Lung (tissue), 11 donors: ENCODE measurements at regions not wholly inside any gene's neighbourhood (a gene's known extent, or its start where the extent isn't known, plus 50 kb on each side); places are given as distances from the start of the nearest gene placed in this dataset.

Experiments
- ATAC-seq: fragments of 200-7000 bp; cut with Tn5 transposase; one replicate; pipeline ENCODE4 v1.9.1; 2020; ENCODE audit warnings: moderate number of reproducible peaks; ENCODE audit not compliant: insufficient read depth, low FRiP score
- DNase-seq, 3 donors: peaks; one replicate each; pipeline ENCODE4 v3.0.0-alpha.2; 2013 to 2017
- H3K27ac ChIP-seq, 2 donors: one replicate each; pipeline ENCODE4 v1.5.1; 2013; ENCODE audit warnings: mild to moderate bottlenecking in 2 of 2, moderate library complexity in 2 of 2, control low read depth in 1 of 2, inconsistent platforms in 1 of 2, low read depth in 1 of 2, low read length in 1 of 2
- H3K27me3 ChIP-seq, 3 donors: one replicate each; pipeline ENCODE4 v1.5.1; 2013; ENCODE audit warnings: low read length in 2 of 3; ENCODE audit not compliant: control insufficient read depth in 3 of 3, insufficient read depth in 3 of 3
- H3K36me3 ChIP-seq, 4 donors: one replicate each; pipeline ENCODE4 v1.5.1; 2013; ENCODE audit warnings: low read length in 4 of 4, mild to moderate bottlenecking in 1 of 4, moderate library complexity in 1 of 4; ENCODE audit not compliant: control insufficient read depth in 4 of 4, insufficient read depth in 4 of 4
- H3K4me1 ChIP-seq, 5 donors: one replicate each; pipeline ENCODE4 v1.5.1; 2013; ENCODE audit warnings: low read length in 5 of 5, mild to moderate bottlenecking in 2 of 5, moderate library complexity in 1 of 5; ENCODE audit not compliant: control insufficient read depth in 5 of 5, insufficient read depth in 5 of 5
- H3K4me3 ChIP-seq: one replicate; pipeline ENCODE4 v1.5.1; 2013; ENCODE audit warnings: mild to moderate bottlenecking, control low read depth, moderate library complexity
- H3K9ac ChIP-seq, 2 donors: one replicate each; pipeline ENCODE4 v1.5.1; 2013; ENCODE audit warnings: low read length in 2 of 2, control low read depth in 1 of 2; ENCODE audit not compliant: insufficient read depth in 1 of 2
- H3K9me3 ChIP-seq, 4 donors: one replicate each; pipeline ENCODE4 v1.5.1; 2013; ENCODE audit warnings: low read length in 3 of 4, mild to moderate bottlenecking in 1 of 4, moderate library complexity in 1 of 4; ENCODE audit not compliant: control insufficient read depth in 4 of 4, insufficient read depth in 3 of 4
- CTCF ChIP-seq: IDR thresholded peaks from 2 replicates; pipeline ENCODE4 v1.5.1; 2012; ENCODE audit warnings: mild to moderate bottlenecking; ENCODE audit errors: control extremely low read depth, extremely low read depth
- WGBS, 2 donors: extraction: QIAGEN DNeasy Blood & Tissue Kit; methylation state at CpG; one replicate each; pipeline ENCODE4 v1.1.7; 2013; 5-methylcytosine and 5-hydroxymethylcytosine counted together
- donor health status: control.
- donor health status: control.
- donor health status: Bipolar disorder and iron deficiency.
- donor health status: healthy.
- donor health status: DM: yes; HTN: yes; CAD: no.

- Histone ChIP-seq H3K36me3 (no peaks in the 10 kb centered on the region), H3K27ac (no peak overlapping the region), H3K27me3 (no peaks in the 10 kb centered on the region), H3K4me3 (no peak overlapping the region), H3K9ac (no peak overlapping the region), H3K9me3 (no peaks in the 10 kb centered on the region), H3K4me1 (no peaks in the 10 kb centered on the region)
- DNase-seq: no peak
- 70 to 78% methylated on average over 1 of the region's 1 CpG for WGBS, 2 donors
- no peak for TF ChIP-seq CTCF
- ATAC-seq: no peak
These were observed 259.1 kb upstream of the ARPP21 start for GRCh38 chr3:35380196-35380595.

GRCh38 chr3:35383216-35383615 is 256.1 kb upstream of the ARPP21 start:
- WGBS, 2 donors: 79 to 88% methylated on average over 2 of the region's 2 CpGs
- Histone ChIP-seq H3K36me3 (no peaks in the 10 kb centered on the region), H3K4me1 (no peaks in the 10 kb centered on the region), H3K27me3 (no peaks in the 10 kb centered on the region), H3K9me3 (no peaks in the 10 kb centered on the region), H3K27ac (no peak overlapping the region), H3K4me3 (no peak overlapping the region), H3K9ac (no peak overlapping the region)
- TF ChIP-seq CTCF: no peak
- ATAC-seq: no peak
- DNase-seq: no peak

- WGBS, 2 donors: 64 to 75% methylated on average over 8 of the region's 8 CpGs
- H3K27ac ChIP-seq: no peak overlapping the region
- H3K4me1 ChIP-seq: no peaks in the 10 kb centered on the region
- no peak overlapping the region for H3K9ac ChIP-seq
- H3K36me3 ChIP-seq: no peaks in the 10 kb centered on the region
- no peak overlapping the region for H3K4me3 ChIP-seq
- peak in 2 of 3 donors; percentile 13 to 16 for DNase-seq
- no peaks in the 10 kb centered on the region for H3K27me3 ChIP-seq
- no peaks in the 10 kb centered on the region for H3K9me3 ChIP-seq
- no peak for ATAC-seq
- TF ChIP-seq CTCF: no peak
These were observed 255.4 kb upstream of the ARPP21 start for GRCh38 chr3:35383719-35384555.

- H3K4me3 ChIP-seq: no peak overlapping the region
- no peak for TF ChIP-seq CTCF
- ATAC-seq (no peak), DNase-seq (no peak)
- H3K4me1 ChIP-seq: no peaks in the 10 kb centered on the region
- no peaks in the 10 kb centered on the region for H3K27me3 ChIP-seq
- H3K9ac ChIP-seq: no peak overlapping the region
- no peaks in the 10 kb centered on the region for H3K36me3 ChIP-seq
- H3K27ac ChIP-seq: no peak overlapping the region
- no peaks in the 10 kb centered on the region for H3K9me3 ChIP-seq
These were observed 254.1 kb upstream of the ARPP21 start for GRCh38 chr3:35385271-35385670.
